NCI-H2227 (cell line): ENCODE measurements at regions not wholly inside any gene's neighbourhood (a gene's known extent, or its start where the extent isn't known, plus 50 kb on each side); places are given as distances from the start of the nearest gene placed in this dataset.

ENCODE experiments used
- DNase-seq: peaks from one replicate; lab custom pipeline; 2025; ENCODE audit not compliant: unreplicated experiment; lab: John Stamatoyannopoulos, UW

- no peak for DNase-seq
Observed at GRCh38 chr9:12930906-12931305, 156.1 kb downstream of the LURAP1L start.

- DNase-seq, result no peak
Observed at GRCh38 chr9:12933957-12934356, 159.1 kb downstream of the LURAP1L start.

GRCh38 chr9:12934545-12935272, 159.9 kb downstream of the LURAP1L start:
- no peak for DNase-seq

- DNase-seq, result no peak
Observed at GRCh38 chr9:12935714-12936113, 160.9 kb downstream of the LURAP1L start.

- no peak for DNase-seq
Observed at GRCh38 chr9:12954441-12954840, 179.6 kb downstream of the LURAP1L start.

GRCh38 chr9:12955510-12956163, 180.8 kb downstream of the LURAP1L start:
- no peak for DNase-seq

- DNase-seq, result no peak
Observed at GRCh38 chr9:12956261-12956660, 181.4 kb downstream of the LURAP1L start.

- DNase-seq, result no peak
Observed at GRCh38 chr9:12956805-12957204, 182.0 kb downstream of the LURAP1L start.

- DNase-seq, result no peak
Observed at GRCh38 chr9:12958279-12958678, 183.5 kb downstream of the LURAP1L start.

- no peak for DNase-seq
Observed at GRCh38 chr9:12958708-12959107, 183.9 kb downstream of the LURAP1L start.

- DNase-seq, result no peak
Observed at GRCh38 chr9:12961276-12961809, 186.5 kb downstream of the LURAP1L start.

GRCh38 chr9:12963537-12963936, 188.7 kb downstream of the LURAP1L start:
- no peak for DNase-seq

GRCh38 chr9:12964271-12964670, 189.5 kb downstream of the LURAP1L start:
- DNase-seq, result no peak

GRCh38 chr9:12965303-12965702, 190.5 kb downstream of the LURAP1L start:
- no peak for DNase-seq

- no peak for DNase-seq
Observed at GRCh38 chr9:12968093-12968492, 193.3 kb downstream of the LURAP1L start.

- no peak for DNase-seq
Observed at GRCh38 chr9:12972608-12973589, 198.1 kb downstream of the LURAP1L start.

GRCh38 chr9:12973710-12974109, 198.9 kb downstream of the LURAP1L start:
- DNase-seq, result no peak

GRCh38 chr9:12974671-12975070, 199.9 kb downstream of the LURAP1L start:
- no peak for DNase-seq

GRCh38 chr9:12975496-12975895, 200.7 kb downstream of the LURAP1L start:
- DNase-seq, result no peak

GRCh38 chr9:12980085-12980851, 205.4 kb downstream of the LURAP1L start:
- no peak for DNase-seq

GRCh38 chr9:12988258-12988657, 213.4 kb downstream of the LURAP1L start:
- no peak for DNase-seq
